Left lung (tissue), 4 donors: ENCODE measurements at regions not wholly inside any gene's neighbourhood (a gene's known extent, or its start where the extent isn't known, plus 50 kb on each side); places are given as distances from the start of the nearest gene placed in this dataset.

Source experiments
- ATAC-seq: fragments of 200-7000 bp; cut with Tn5 transposase; one replicate; pipeline ENCODE4 v1.9.1; 2020; ENCODE audit warnings: moderate library complexity
- DNase-seq, 4 donors: peaks; one replicate each; pipeline ENCODE4 v3.0.0-alpha.2; 2013 to 2020
- H3K27ac ChIP-seq, 2 donors: fragments of 200-600 bp; sonication (generic) in 1 of 2; one replicate each; pipeline versions ENCODE4 v1.5.0 to v1.8.0; 2020 to 2021
- H3K27me3 ChIP-seq, 2 donors: fragments of 200-600 bp; sonication (generic) in 1 of 2; one replicate each; pipeline versions ENCODE4 v1.5.0 to v1.8.0; 2020 to 2021
- H3K36me3 ChIP-seq, 2 donors: fragments of 200-600 bp; sonication (generic) in 1 of 2; one replicate each; pipeline versions ENCODE4 v1.5.0 to v1.8.0; 2020 to 2021
- H3K4me1 ChIP-seq, 2 donors: fragments of 200-600 bp; one replicate each; pipeline ENCODE4 v1.8.0; 2021
- H3K4me3 ChIP-seq, 2 donors: fragments of 200-600 bp; sonication (generic) in 1 of 2; one replicate each; pipeline versions ENCODE4 v1.5.0 to v1.8.0; 2020 to 2021; ENCODE audit warnings: mild to moderate bottlenecking in 1 of 2
- H3K9me3 ChIP-seq, 2 donors: fragments of 200-600 bp; sonication (generic) in 1 of 2; one replicate each; pipeline versions ENCODE4 v1.5.0 to v1.8.0; 2020 to 2021
- intact Hi-C, 2 donors: fragments of 100-400 bp; cut with DNase I; formaldehyde crosslinking; loops; one replicate each; pipeline versions ENCODE4 v1.11.2 to v1.14.2; 2022
- TF ChIP-seq, protein P1 (sequence below), 2 donors: fragments of 200-600 bp; sonication (generic) in 1 of 2; IDR thresholded peaks; one replicate each; pipeline versions ENCODE4 v1.5.0 to v1.8.0; 2021; ENCODE audit warnings: antibody characterized with exemption in 2 of 2
- donor health status: DM: no; HTN: yes; CAD: no.
- donor health status: DM: no; HTN: no; CAD: no.

DNA sequence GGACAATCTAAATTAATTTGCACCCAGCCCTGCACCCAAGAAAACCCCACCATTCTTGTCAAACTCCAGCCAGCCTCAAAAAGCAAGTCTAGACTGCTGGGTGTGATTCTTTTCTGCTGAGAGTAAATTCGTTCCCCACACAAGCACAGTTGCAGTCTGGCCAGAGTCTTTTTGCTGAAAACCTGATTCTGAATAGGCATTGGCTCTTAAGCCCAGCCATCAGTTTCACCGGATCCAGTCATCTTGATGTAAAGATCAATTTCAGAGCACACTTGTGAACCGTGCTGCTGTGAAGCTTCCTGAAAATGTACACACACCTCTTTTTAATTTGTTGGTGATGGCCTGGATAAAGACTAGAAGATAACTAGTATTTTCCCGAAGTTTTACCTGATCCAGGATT lies 159.4 kb upstream of the GGTLC1 start:
- ATAC-seq (no peak), DNase-seq (no peak)
- Histone ChIP-seq H3K4me1 (no peaks in the 10 kb centered on the region), H3K27ac (no peak overlapping the region), H3K4me3 (no peak overlapping the region), H3K36me3 (no peaks in the 10 kb centered on the region), H3K27me3 (no peaks in the 10 kb centered on the region), H3K9me3 (no peaks in the 10 kb centered on the region)
- intact Hi-C loops, result no loop called here
- TF ChIP-seq, protein P1, sequence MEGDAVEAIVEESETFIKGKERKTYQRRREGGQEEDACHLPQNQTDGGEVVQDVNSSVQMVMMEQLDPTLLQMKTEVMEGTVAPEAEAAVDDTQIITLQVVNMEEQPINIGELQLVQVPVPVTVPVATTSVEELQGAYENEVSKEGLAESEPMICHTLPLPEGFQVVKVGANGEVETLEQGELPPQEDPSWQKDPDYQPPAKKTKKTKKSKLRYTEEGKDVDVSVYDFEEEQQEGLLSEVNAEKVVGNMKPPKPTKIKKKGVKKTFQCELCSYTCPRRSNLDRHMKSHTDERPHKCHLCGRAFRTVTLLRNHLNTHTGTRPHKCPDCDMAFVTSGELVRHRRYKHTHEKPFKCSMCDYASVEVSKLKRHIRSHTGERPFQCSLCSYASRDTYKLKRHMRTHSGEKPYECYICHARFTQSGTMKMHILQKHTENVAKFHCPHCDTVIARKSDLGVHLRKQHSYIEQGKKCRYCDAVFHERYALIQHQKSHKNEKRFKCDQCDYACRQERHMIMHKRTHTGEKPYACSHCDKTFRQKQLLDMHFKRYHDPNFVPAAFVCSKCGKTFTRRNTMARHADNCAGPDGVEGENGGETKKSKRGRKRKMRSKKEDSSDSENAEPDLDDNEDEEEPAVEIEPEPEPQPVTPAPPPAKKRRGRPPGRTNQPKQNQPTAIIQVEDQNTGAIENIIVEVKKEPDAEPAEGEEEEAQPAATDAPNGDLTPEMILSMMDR (IDR thresholded peaks at IDR 0.05), result no peak

GRCh38 chr20:24147479-24147878 lies 158.9 kb upstream of the GGTLC1 start:
- ATAC-seq (no peak), DNase-seq (no peak)
- Histone ChIP-seq H3K4me1 (no peaks in the 10 kb centered on the region), H3K4me3 (no peak overlapping the region), H3K36me3 (no peaks in the 10 kb centered on the region), H3K27me3 (no peaks in the 10 kb centered on the region), H3K27ac (no peak overlapping the region), H3K9me3 (no peaks in the 10 kb centered on the region)
- TF ChIP-seq, protein P1 (IDR thresholded peaks at IDR 0.05), result no peak
- intact Hi-C loops, result no loop called here

- Histone ChIP-seq H3K27ac (no peak overlapping the region), H3K9me3 (peaks cover 0 to 3% of the 10 kb centered on the region in 2 donors), H3K4me1 (no peaks in the 10 kb centered on the region), H3K27me3 (no peaks in the 10 kb centered on the region), H3K36me3 (no peaks in the 10 kb centered on the region), H3K4me3 (no peak overlapping the region)
- intact Hi-C loops, result no loop called here
- DNase-seq, result no peak
- TF ChIP-seq, protein P1 (IDR thresholded peaks at IDR 0.05), result no peak
- ATAC-seq, result no peak
These were observed 157.7 kb upstream of the GGTLC1 start for GRCh38 chr20:24146231-24146634.

DNA sequence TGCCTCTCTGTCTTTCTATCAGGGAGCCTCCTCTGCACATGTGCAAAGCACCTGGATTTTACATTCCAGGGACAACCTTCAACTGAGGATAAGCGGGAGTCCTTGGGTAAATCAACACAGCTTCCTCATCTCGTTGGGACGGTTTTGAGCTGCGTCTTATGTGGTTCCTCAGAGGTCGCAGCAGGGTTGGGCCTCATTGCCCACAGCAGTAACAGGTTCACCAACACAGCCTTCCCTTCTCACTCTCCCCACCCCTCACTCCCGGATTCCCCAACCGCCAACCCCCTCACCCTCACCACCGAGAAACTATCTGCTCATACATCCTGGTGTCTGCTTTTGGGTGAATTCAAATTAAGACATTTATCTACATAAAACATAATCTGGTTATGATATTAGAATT lies 155.8 kb upstream of the GGTLC1 start:
- Histone ChIP-seq H3K27me3 (no peaks in the 10 kb centered on the region), H3K9me3 (peaks cover 0 to 8% of the 10 kb centered on the region in 2 donors), H3K36me3 (no peaks in the 10 kb centered on the region), H3K4me3 (no peak overlapping the region), H3K4me1 (no peaks in the 10 kb centered on the region), H3K27ac (no peak overlapping the region)
- no peak for DNase-seq
- TF ChIP-seq, protein P1 (IDR thresholded peaks at IDR 0.05), result no peak
- intact Hi-C loops, result no loop called here
- ATAC-seq, result no peak

DNA sequence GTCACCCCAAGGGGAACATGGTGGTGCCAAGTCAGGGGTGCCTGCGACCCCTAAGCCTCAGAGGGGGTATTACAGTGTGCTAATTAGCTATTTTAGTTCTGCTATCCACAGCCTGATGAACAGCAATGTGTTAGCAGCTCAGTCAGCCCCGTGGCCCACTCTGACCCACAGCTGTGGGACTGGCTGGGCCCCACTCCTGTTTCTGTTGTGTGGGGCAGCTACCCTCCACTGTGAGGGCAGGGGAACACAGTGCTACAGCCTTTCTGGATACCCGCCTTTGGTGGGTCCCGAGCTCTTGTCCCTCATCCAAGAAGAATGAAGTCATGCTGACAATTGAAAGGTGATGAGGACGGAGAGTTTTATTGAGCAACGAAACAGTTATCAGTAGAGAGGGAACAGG lies 152.5 kb upstream of the GGTLC1 start:
- no peaks in the 10 kb centered on the region for H3K36me3 ChIP-seq
- ATAC-seq (no peak), DNase-seq (no peak)
- H3K27ac ChIP-seq, result no peak overlapping the region
- no peak overlapping the region for H3K4me3 ChIP-seq
- H3K9me3 ChIP-seq, result peaks cover 0 to 8% of the 10 kb centered on the region in 2 donors
- no peaks in the 10 kb centered on the region for H3K27me3 ChIP-seq
- intact Hi-C loops, result no loop called here
- TF ChIP-seq, protein P1 (IDR thresholded peaks at IDR 0.05), result no peak
- H3K4me1 ChIP-seq, result no peaks in the 10 kb centered on the region
